ENCODE measurements at regions not wholly inside any gene's neighbourhood (a gene's known extent, or its start where the extent isn't known, plus 50 kb on each side); places are given as distances from the start of the nearest gene placed in this dataset.

- Histone ChIP-seq H3K36me3 (ENCODE audit: control insufficient read depth, insufficient read depth, low read length) (no peaks in the 10 kb centered on the region), H2AFZ (no peak overlapping the region), H3K27me3 (ENCODE audit: control insufficient read depth, insufficient read depth, low read length) (no peaks in the 10 kb centered on the region), H3K9me3 (ENCODE audit: control insufficient read depth, low read length) (no peaks in the 10 kb centered on the region), H3K4me3 (ENCODE audit: low read depth, low read length) (no peak overlapping the region), H3K79me2 (no peaks in the 10 kb centered on the region), H3K9ac (no peak overlapping the region), H3K4me2 (ENCODE audit: low read length) (no peak overlapping the region), H3K27ac (no peak overlapping the region), H3K4me1 (no peaks in the 10 kb centered on the region)
- TF ChIP-seq CTCF (IDR thresholded peaks at IDR 0.05) = no peak
These were observed 90.7 kb upstream of the FNDC3A start for GRCh38 chr13:48885027-48885395.

GRCh38 chr13:48888613-48889012 lies 87.1 kb upstream of the FNDC3A start:
- Histone ChIP-seq H3K79me2 (no peaks in the 10 kb centered on the region), H3K27me3 (ENCODE audit: control insufficient read depth, insufficient read depth, low read length) (no peaks in the 10 kb centered on the region), H3K4me2 (ENCODE audit: low read length) (no peak overlapping the region), H3K27ac (no peak overlapping the region), H3K4me3 (ENCODE audit: low read depth, low read length) (no peak overlapping the region), H3K9ac (no peak overlapping the region), H3K4me1 (no peaks in the 10 kb centered on the region), H3K9me3 (ENCODE audit: control insufficient read depth, low read length) (no peaks in the 10 kb centered on the region), H2AFZ (no peak overlapping the region), H3K36me3 (ENCODE audit: control insufficient read depth, insufficient read depth, low read length) (no peaks in the 10 kb centered on the region)
- TF ChIP-seq CTCF (IDR thresholded peaks at IDR 0.05) = no peak

- H3K27me3 ChIP-seq (ENCODE audit: control insufficient read depth, insufficient read depth, low read length) = no peaks in the 10 kb centered on the region
- no peak overlapping the region for H3K27ac ChIP-seq
- H3K9ac ChIP-seq = no peak overlapping the region
- H3K36me3 ChIP-seq (ENCODE audit: control insufficient read depth, insufficient read depth, low read length) = no peaks in the 10 kb centered on the region
- no peak overlapping the region for H2AFZ ChIP-seq
- H3K4me3 ChIP-seq (ENCODE audit: low read depth, low read length) = no peak overlapping the region
- no peaks in the 10 kb centered on the region for H3K9me3 ChIP-seq (ENCODE audit: control insufficient read depth, low read length)
- TF ChIP-seq CTCF (IDR thresholded peaks at IDR 0.05) = no peak
- H3K4me1 ChIP-seq = no peaks in the 10 kb centered on the region
- no peak overlapping the region for H3K4me2 ChIP-seq (ENCODE audit: low read length)
- no peaks in the 10 kb centered on the region for H3K79me2 ChIP-seq
These were observed 85.3 kb upstream of the FNDC3A start for GRCh38 chr13:48890391-48890790.

- Histone ChIP-seq H3K36me3 (ENCODE audit: control insufficient read depth, insufficient read depth, low read length) (no peaks in the 10 kb centered on the region), H3K4me2 (ENCODE audit: low read length) (no peak overlapping the region), H2AFZ (no peak overlapping the region), H3K9ac (no peak overlapping the region), H3K4me1 (no peaks in the 10 kb centered on the region), H3K4me3 (ENCODE audit: low read depth, low read length) (no peak overlapping the region), H3K27ac (no peak overlapping the region), H3K9me3 (ENCODE audit: control insufficient read depth, low read length) (no peaks in the 10 kb centered on the region), H3K27me3 (ENCODE audit: control insufficient read depth, insufficient read depth, low read length) (no peaks in the 10 kb centered on the region), H3K79me2 (no peaks in the 10 kb centered on the region)
- TF ChIP-seq CTCF (IDR thresholded peaks at IDR 0.05) = no peak
These were observed 84.1 kb upstream of the FNDC3A start for GRCh38 chr13:48891586-48891985.

GRCh38 chr13:48892053-48892687 lies 83.5 kb upstream of the FNDC3A start:
- Histone ChIP-seq H3K9ac (no peak overlapping the region), H3K4me2 (ENCODE audit: low read length) (no peak overlapping the region), H2AFZ (no peak overlapping the region), H3K4me1 (no peaks in the 10 kb centered on the region), H3K27ac (no peak overlapping the region), H3K4me3 (ENCODE audit: low read depth, low read length) (no peak overlapping the region), H3K36me3 (ENCODE audit: control insufficient read depth, insufficient read depth, low read length) (no peaks in the 10 kb centered on the region), H3K27me3 (ENCODE audit: control insufficient read depth, insufficient read depth, low read length) (no peaks in the 10 kb centered on the region), H3K79me2 (no peaks in the 10 kb centered on the region), H3K9me3 (ENCODE audit: control insufficient read depth, low read length) (no peaks in the 10 kb centered on the region)
- no peak for TF ChIP-seq CTCF (IDR thresholded peaks at IDR 0.05)

All from parathyroid adenoma (tissue), 2 donors.